HG02884 (cell line): ENCODE measurements at regions not wholly inside any gene's neighbourhood (a gene's known extent, or its start where the extent isn't known, plus 50 kb on each side); places are given as distances from the start of the nearest gene placed in this dataset.

Source experiments
- ATAC-seq: cut with Tn5 transposase; IDR thresholded peaks from one replicate; pipeline ENCODE4 v1.9.1; 2021; ENCODE audit warnings: mild to moderate bottlenecking, moderate library complexity; ENCODE audit not compliant: unreplicated experiment

- ATAC-seq, result no peak
These were observed 75.9 kb downstream of the EDN3 start for GRCh38 chr20:59376109-59376841.

- ATAC-seq, result no peak
These were observed 76.6 kb downstream of the EDN3 start for GRCh38 chr20:59376998-59377397.

DNA sequence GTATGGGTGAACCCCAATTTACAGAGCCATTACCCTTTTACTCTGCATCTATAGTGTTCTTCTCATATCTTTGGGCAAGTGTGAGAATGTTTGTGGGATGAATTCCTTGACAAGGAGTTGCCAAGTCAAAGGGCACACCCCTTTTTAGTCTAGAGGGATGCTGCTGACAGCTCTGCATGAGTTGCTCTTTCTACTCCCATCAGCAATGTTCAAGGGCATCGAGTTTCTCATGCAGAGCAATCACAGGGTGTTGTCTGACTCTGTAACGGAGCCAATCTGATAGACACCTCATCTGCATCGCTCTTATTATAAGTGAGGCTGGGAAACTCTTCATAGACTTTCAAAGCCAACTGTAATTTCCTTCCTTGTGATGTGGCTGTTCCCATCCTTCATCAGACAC, 77.4 kb downstream of the EDN3 start:
- no peak for ATAC-seq

DNA sequence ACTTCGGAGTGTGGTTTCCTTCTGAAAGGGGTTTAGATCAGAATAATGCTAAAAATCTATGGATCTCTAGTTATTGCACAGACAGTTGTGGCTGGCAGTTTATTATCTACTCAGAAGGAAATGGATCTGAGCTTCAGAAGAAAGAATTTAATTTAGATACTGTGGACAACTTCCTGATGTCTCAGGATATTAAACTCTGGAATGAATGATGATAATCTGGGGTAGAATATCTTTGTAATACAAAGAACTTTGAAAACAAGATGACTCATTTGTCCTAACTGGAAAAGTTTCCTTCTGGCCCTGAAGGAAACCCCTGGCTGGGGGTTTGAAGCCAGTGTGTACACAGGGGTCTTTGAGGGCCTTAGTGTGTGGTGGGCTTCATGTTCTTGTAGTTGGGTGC, 78.0 kb downstream of the EDN3 start:
- no peak for ATAC-seq

DNA sequence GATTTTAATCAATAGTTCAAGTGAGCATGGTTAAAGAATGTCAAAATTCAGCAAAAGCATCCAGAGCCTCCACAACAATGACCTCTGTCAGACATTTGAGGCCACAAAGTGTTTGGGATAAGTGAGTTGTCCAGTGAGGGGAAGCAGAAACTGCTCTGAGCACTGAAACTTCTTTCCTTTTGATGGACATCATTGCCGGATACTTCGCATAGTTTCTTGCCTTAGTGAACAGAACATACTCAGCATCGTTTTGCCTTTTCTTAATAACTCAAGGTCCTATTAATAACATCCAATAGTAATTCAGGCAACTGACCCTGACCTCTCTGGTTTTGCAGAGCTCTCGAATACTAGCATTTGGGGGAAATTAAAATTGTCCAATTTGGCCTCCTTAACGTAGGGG, 78.6 kb downstream of the EDN3 start:
- ATAC-seq, result no peak

GRCh38 chr20:59381689-59382088, 81.3 kb downstream of the EDN3 start:
- ATAC-seq, result no peak

GRCh38 chr20:59382157-59382725, 81.8 kb downstream of the EDN3 start:
- ATAC-seq, result no peak

GRCh38 chr20:59382907-59383306, 82.5 kb downstream of the EDN3 start:
- no peak for ATAC-seq

GRCh38 chr20:59385038-59385437, 84.6 kb downstream of the EDN3 start:
- no peak for ATAC-seq

DNA sequence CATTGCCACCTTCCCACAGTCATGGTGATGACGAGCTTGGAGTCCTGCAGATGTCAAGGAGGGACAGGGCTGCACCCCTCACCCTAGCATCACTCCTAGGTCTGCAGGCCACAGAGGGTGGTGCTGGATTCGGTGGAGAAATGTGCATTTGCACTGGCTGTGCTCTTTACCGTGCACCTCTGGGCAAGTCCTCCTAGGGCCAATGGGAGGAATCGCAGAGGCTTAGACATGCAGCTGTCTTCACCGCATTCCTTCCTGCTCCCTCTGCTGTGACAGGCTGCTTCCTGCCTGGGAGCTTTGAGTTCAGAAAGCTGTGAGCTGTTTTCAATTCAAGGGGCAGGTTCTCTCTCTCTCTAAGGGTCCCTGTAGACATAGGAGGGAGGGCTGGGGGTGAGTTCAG, 85.1 kb downstream of the EDN3 start:
- no peak for ATAC-seq

- no peak for ATAC-seq
These were observed 86.4 kb downstream of the EDN3 start for GRCh38 chr20:59386809-59387208.

- no peak for ATAC-seq
These were observed 87.5 kb downstream of the EDN3 start for GRCh38 chr20:59387891-59388290.

GRCh38 chr20:59388402-59388801, 88.0 kb downstream of the EDN3 start:
- no peak for ATAC-seq

DNA sequence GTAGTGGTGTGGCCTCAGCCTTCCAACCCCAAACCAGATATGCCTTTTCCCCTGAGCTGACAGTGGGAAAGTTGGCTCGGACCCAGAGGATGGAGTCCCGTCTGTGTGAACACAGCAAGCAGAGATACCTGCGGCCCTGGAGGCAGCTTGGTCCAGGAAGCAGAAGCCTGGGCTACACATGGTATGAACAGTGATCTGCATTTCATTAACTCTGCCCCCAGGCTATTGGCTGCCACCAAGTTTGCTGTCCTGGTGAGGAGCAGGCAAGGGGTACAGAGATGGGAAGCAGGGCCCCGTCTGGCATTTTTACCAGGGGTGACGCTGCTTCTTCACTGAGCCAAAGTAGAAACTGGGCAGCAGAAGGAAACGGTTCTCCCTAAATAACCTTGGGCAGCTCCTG, 90.0 kb downstream of the EDN3 start:
- no peak for ATAC-seq

DNA sequence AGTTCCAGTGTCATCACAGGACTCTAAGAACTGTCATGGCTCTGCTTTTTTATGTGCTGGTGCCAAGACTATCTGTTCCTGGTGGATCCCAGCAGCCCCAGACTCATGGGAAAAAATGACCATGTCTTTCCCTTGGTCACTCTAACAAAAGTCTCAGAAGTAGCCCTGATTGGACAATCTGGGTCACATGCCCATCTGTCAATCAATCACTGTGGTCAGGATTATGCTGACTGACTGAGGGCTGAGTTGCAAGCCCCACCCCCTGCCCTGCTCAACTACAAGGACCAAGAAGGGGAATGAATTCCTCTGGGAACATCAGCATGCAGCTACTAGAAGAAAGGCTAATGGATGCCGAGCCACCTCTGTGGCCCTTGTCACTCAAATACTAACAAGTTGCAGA, 91.6 kb downstream of the EDN3 start:
- ATAC-seq, result no peak

GRCh38 chr20:59392736-59393135, 92.3 kb downstream of the EDN3 start:
- no peak for ATAC-seq

DNA sequence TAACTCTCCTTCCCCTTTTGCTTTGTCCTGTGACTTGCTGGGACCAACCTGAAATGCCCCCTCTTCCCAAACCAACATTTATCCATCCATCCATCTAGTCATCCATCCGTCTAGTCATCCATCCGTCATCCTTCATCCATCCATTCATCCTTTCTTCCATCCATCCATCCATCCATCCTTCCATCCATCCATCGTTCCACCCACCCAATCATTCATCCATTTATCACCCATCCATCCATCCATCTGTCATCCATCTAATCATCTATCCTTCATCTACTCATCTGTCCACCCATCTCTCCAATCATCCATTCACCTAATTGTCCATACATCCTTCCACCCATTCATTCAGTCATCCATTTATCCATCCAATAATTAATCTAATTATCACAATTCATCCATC, 92.7 kb downstream of the EDN3 start:
- no peak for ATAC-seq

- ATAC-seq, result no peak
These were observed 95.3 kb downstream of the EDN3 start for GRCh38 chr20:59395729-59396128.

GRCh38 chr20:59398537-59399205, 98.3 kb downstream of the EDN3 start:
- ATAC-seq, result no peak

DNA sequence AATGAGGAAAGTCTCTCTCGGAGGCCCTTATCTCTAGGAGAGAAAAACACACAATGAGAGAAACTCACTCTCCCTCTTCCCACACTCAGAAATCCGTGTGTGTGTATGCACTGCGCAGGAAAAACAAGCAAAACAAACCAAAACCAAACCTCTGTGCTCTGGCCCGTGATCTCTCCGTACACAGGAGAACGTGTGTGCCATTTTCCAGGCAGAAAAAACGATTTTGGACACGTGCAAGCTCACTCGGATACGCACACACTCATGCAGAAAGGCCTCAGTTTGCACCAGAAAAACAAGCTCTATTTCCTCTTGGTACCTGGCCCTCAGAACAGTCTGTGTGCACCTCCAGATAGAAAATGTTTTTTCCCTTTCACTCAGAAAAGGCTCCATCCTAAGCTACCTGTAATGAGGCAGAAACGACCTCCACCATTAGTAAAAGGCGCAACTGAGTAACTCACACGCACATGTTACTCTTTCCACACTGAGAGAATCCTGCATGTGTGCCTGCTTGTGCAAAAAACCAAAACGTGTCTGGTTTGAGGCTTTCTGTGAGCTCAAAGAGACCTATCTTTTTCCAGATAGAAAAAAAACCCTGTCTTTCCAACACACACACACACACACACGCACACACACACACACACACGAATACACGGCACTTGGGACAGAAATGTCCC, 99.2 kb downstream of the EDN3 start:
- ATAC-seq, result no peak

DNA sequence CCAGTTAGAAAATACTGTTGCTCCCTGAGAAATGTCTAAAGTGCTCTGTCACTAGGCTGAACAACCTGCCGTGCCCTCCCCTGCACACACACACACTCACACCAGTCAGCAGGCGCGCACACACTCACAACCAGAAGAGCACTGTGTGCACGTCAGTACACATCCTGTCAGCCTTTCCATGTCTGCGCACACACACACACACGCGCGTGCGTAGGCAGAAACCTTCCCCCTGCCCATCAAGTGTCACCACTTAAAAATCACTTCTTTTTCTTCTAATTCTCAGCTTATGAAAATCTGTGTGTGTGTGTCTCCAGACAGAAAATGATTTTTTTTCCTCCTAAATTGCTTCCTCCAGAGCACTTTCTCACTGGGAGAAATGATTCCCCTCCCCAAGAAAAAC, 100.3 kb downstream of the EDN3 start:
- no peak for ATAC-seq

DNA sequence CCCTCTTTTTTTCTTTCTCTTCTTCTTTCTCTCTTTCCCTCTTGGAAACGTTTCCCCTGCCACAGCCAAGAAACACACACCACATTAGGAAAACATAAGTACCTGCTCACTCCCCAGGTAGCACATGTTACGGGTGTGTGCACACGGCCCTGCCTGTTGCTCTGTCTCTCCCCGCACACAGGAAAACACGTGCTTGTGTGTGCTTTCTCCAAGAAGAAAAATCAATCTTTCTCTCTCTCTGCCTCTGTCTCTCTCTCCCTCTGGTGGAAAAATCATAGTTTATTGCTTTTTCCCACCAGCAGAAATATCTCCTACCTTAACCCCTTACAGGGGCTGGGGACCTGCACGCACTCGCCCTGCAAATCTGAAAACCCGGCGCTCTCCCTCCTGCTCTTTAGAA, 102.3 kb downstream of the EDN3 start:
- no peak for ATAC-seq
